H9 (cell line): ENCODE measurements at regions not wholly inside any gene's neighbourhood (a gene's known extent, or its start where the extent isn't known, plus 50 kb on each side); places are given as distances from the start of the nearest gene placed in this dataset.

Experiments used
- DNase-seq: peaks from one replicate; pipeline ENCODE4 v3.0.0-alpha.2; 2017
- H2AFZ ChIP-seq: one replicate; pipeline ENCODE4 v1.6.1; 2013; ENCODE audit warnings: mild to moderate bottlenecking, low read length, control low read depth, moderate library complexity
- H2AK5ac ChIP-seq: 2 replicates; pipeline ENCODE4 v1.6.1; 2013; ENCODE audit warnings: low read length, control low read depth, mixed read lengths; ENCODE audit not compliant: insufficient read length
- H2BK120ac ChIP-seq: one replicate; pipeline ENCODE4 v1.6.1; 2013; ENCODE audit warnings: low read depth, mild to moderate bottlenecking, low read length, control low read depth, inconsistent platforms; ENCODE audit not compliant: poor library complexity, severe bottlenecking
- H2BK12ac ChIP-seq: 2 replicates; pipeline ENCODE4 v1.6.1; 2013; ENCODE audit warnings: low read length, control low read depth, mixed read lengths, low read depth; ENCODE audit not compliant: insufficient read length
- H2BK15ac ChIP-seq: 2 replicates; pipeline ENCODE4 v1.6.1; 2013; ENCODE audit warnings: low read depth, low read length, control low read depth
- H2BK20ac ChIP-seq: one replicate; pipeline ENCODE4 v1.6.1; 2013; ENCODE audit warnings: low read depth, mild to moderate bottlenecking, low read length, control low read depth, inconsistent platforms; ENCODE audit not compliant: poor library complexity, severe bottlenecking
- H2BK5ac ChIP-seq: 2 replicates; pipeline ENCODE4 v1.6.1; 2013; ENCODE audit warnings: low read length, control low read depth, mixed read lengths; ENCODE audit not compliant: insufficient read length
- H3K14ac ChIP-seq: 2 replicates; pipeline ENCODE4 v1.6.1; 2013; ENCODE audit warnings: low read length, control low read depth; ENCODE audit not compliant: insufficient read depth
- H3K18ac ChIP-seq: 2 replicates; pipeline ENCODE4 v1.6.1; 2013; ENCODE audit warnings: low read depth, mild to moderate bottlenecking, mixed read lengths, low read length, control low read depth; ENCODE audit not compliant: insufficient read length
- H3K23ac ChIP-seq: 2 replicates; pipeline ENCODE4 v1.6.1; 2013; ENCODE audit warnings: low read length, control low read depth, mixed read lengths, low read depth; ENCODE audit not compliant: insufficient read length
- H3K23me2 ChIP-seq: 2 replicates; pipeline ENCODE4 v1.6.1; 2013; ENCODE audit warnings: low read depth, mild to moderate bottlenecking, mixed read lengths, low read length, control low read depth; ENCODE audit not compliant: insufficient read length, poor library complexity, severe bottlenecking
- H3K27ac ChIP-seq: 2 replicates; pipeline ENCODE4 v1.5.1; 2013; ENCODE audit warnings: low read length, control low read depth, mixed read lengths, low read depth; ENCODE audit not compliant: insufficient read length
- H3K27me3 ChIP-seq: 2 replicates; pipeline ENCODE4 v1.6.1; 2013; ENCODE audit warnings: low read length, control low read depth, inconsistent platforms; ENCODE audit not compliant: insufficient read depth
- H3K4ac ChIP-seq: 2 replicates; pipeline ENCODE4 v1.6.1; 2013; ENCODE audit warnings: low read depth, mild to moderate bottlenecking, control low read depth, inconsistent platforms, low read length, moderate library complexity
- H3K4me1 ChIP-seq: 2 replicates; pipeline ENCODE4 v1.6.1; 2013; ENCODE audit warnings: low read length, control low read depth, inconsistent platforms; ENCODE audit not compliant: insufficient read depth
- H3K4me2 ChIP-seq: 2 replicates; pipeline ENCODE4 v1.6.1; 2013; ENCODE audit warnings: low read length, control low read depth, mixed read lengths; ENCODE audit not compliant: insufficient read length, insufficient read depth
- H3K56ac ChIP-seq: 2 replicates; pipeline ENCODE4 v1.6.1; 2013; ENCODE audit warnings: low read depth, mild to moderate bottlenecking, mixed read lengths, low read length, control low read depth; ENCODE audit not compliant: insufficient read length
- H3K79me1 ChIP-seq: 2 replicates; pipeline ENCODE4 v1.6.1; 2013; ENCODE audit warnings: low read depth, mild to moderate bottlenecking, moderate library complexity, low read length, control low read depth, inconsistent platforms; ENCODE audit not compliant: insufficient read depth, poor library complexity, severe bottlenecking
- H3K79me2 ChIP-seq: 2 replicates; pipeline ENCODE4 v1.6.1; 2013; ENCODE audit warnings: low read length, control low read depth, inconsistent platforms; ENCODE audit not compliant: insufficient read depth
- H3K9ac ChIP-seq: 2 replicates; pipeline ENCODE4 v1.6.1; 2013; ENCODE audit warnings: low read length, control low read depth, mixed read lengths; ENCODE audit not compliant: insufficient read length; ENCODE audit errors: extremely low read depth
- H3K9me3 ChIP-seq: one replicate; pipeline ENCODE4 v1.6.1; 2013; ENCODE audit warnings: low read depth, low read length, inconsistent platforms; ENCODE audit not compliant: control insufficient read depth
- H3T11ph ChIP-seq: one replicate; pipeline ENCODE4 v1.6.1; 2013; ENCODE audit warnings: mild to moderate bottlenecking, low read length, control low read depth, inconsistent platforms
- H4K20me1 ChIP-seq: one replicate; pipeline ENCODE4 v1.6.1; 2013; ENCODE audit not compliant: control insufficient read depth, insufficient read length, insufficient read depth
- H4K5ac ChIP-seq: 2 replicates; pipeline ENCODE4 v1.6.1; 2013; ENCODE audit warnings: low read depth, mild to moderate bottlenecking, mixed read lengths, low read length, control low read depth; ENCODE audit not compliant: insufficient read length
- H4K8ac ChIP-seq: replicated peaks from 2 replicates; pipeline ENCODE4 v1.6.1; 2013; ENCODE audit warnings: low read length, control low read depth, mixed read lengths, low read depth; ENCODE audit not compliant: insufficient read length
- H4K91ac ChIP-seq: 2 replicates; pipeline ENCODE4 v1.6.1; 2013; ENCODE audit warnings: low read depth, mild to moderate bottlenecking, moderate library complexity, mixed read lengths, low read length, control low read depth; ENCODE audit not compliant: insufficient read length
- H3K27ac Mint-ChIP-seq, 3 experiments: 2 replicates in 2 of 3; 3 replicates in 1 of 3; pipeline ENCODE4 v1.8.0; 2020 to 2021; ENCODE audit warnings: mixed read lengths in 3 of 3, mild to moderate bottlenecking in 1 of 3, moderate library complexity in 1 of 3
- H3K27me3 Mint-ChIP-seq: 2 replicates; pipeline ENCODE4 v1.8.0; 2021; ENCODE audit warnings: low read depth, mild to moderate bottlenecking, moderate library complexity, mixed read lengths
- H3K36me3 Mint-ChIP-seq, 3 experiments: 2 replicates in 2 of 3; 3 replicates in 1 of 3; pipeline ENCODE4 v1.8.0; 2020 to 2021; ENCODE audit warnings: low read depth in 3 of 3, mixed read lengths in 3 of 3; ENCODE audit not compliant: insufficient read depth in 1 of 3
- H3K4me1 Mint-ChIP-seq, 2 experiments: 2 replicates each; pipeline ENCODE4 v1.8.0; 2020; ENCODE audit warnings: mixed read lengths in 2 of 2
- H3K4me3 Mint-ChIP-seq, 2 experiments: 2 replicates in 1 of 2; 3 replicates in 1 of 2; pipeline ENCODE4 v1.8.0; 2020 to 2021; ENCODE audit warnings: mild to moderate bottlenecking in 2 of 2, mixed read lengths in 2 of 2, moderate library complexity in 1 of 2
- H3K9me3 Mint-ChIP-seq, 2 experiments: 2 replicates in 1 of 2; 3 replicates in 1 of 2; pipeline ENCODE4 v1.8.0; 2020; ENCODE audit warnings: mild to moderate bottlenecking in 2 of 2, mixed read lengths in 2 of 2, moderate library complexity in 1 of 2
- WGBS: extraction: QIAGEN DNeasy Blood & Tissue Kit; methylation state at CpG from one replicate; pipeline ENCODE4 v1.1.7; 2013; ENCODE audit warnings: missing lambda C conversion rate, low lambda C conversion rate, mixed read lengths; ENCODE audit not compliant: insufficient read length; ENCODE audit errors: extremely low coverage; 5-methylcytosine and 5-hydroxymethylcytosine counted together
- TF ChIP-seq, protein P1 (sequence below): fragments of 200-600 bp; sonication (generic); conservative IDR thresholded peaks from 3 replicates; pipeline ENCODE4 v1.8.0; 2021; ENCODE audit warnings: antibody characterized with exemption, mild to moderate bottlenecking

DNA sequence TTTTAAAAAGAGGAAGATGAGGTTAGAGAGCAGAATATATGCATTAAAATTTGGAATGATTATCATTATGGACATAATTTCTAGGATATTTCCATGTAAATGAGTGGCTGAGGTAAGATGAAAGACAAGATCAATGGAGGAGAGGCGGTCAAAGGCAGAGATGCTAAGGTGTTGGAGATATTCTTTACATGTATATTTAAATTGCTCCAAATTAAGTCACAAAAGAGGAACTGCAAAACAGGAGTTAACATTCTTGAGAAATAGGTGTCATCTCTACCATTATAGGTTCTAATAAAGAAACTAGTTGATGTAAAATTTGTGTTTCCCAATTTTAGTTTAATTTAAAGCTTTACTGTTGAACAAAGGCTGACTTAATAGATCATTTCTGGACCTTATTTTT lies 268.5 kb upstream of the PPFIA2 start:
- Histone ChIP-seq H3K79me2 (no peaks in the 10 kb centered on the region), H2AK5ac (no peak overlapping the region), H3K4ac (no peak overlapping the region), H3K23me2 (no peaks in the 10 kb centered on the region), H3K27ac (no peak overlapping the region), H3K9me3 (no peaks in the 10 kb centered on the region), H3K79me1 (no peaks in the 10 kb centered on the region), H2BK12ac (no peak overlapping the region), H3K23ac (no peak overlapping the region), H3T11ph (no peak overlapping the region), H2BK5ac (no peak overlapping the region), H2BK20ac (no peak overlapping the region), H2BK120ac (no peak overlapping the region), H4K91ac (no peak overlapping the region), H3K4me1 (no peaks in the 10 kb centered on the region), H3K18ac (no peak overlapping the region), H3K4me2 (no peak overlapping the region), H3K14ac (no peak overlapping the region), H4K8ac (no peak overlapping the region), H3K27me3 (no peaks in the 10 kb centered on the region), H3K9ac (no peak overlapping the region), H3K56ac (no peak overlapping the region), H2BK15ac (no peak overlapping the region), H4K20me1 (no peaks in the 10 kb centered on the region), H2AFZ (no peak overlapping the region), H4K5ac (no peak overlapping the region)
- Mint-ChIP-seq H3K27me3 (no peaks in the 10 kb centered on the region), H3K36me3 (no peaks in the 10 kb centered on the region), H3K27ac (no peak overlapping the region), H3K9me3 (no peaks in the 10 kb centered on the region), H3K4me3 (no peak overlapping the region), H3K4me1 (no peaks in the 10 kb centered on the region)
- no peak for DNase-seq
- TF ChIP-seq, protein P1, sequence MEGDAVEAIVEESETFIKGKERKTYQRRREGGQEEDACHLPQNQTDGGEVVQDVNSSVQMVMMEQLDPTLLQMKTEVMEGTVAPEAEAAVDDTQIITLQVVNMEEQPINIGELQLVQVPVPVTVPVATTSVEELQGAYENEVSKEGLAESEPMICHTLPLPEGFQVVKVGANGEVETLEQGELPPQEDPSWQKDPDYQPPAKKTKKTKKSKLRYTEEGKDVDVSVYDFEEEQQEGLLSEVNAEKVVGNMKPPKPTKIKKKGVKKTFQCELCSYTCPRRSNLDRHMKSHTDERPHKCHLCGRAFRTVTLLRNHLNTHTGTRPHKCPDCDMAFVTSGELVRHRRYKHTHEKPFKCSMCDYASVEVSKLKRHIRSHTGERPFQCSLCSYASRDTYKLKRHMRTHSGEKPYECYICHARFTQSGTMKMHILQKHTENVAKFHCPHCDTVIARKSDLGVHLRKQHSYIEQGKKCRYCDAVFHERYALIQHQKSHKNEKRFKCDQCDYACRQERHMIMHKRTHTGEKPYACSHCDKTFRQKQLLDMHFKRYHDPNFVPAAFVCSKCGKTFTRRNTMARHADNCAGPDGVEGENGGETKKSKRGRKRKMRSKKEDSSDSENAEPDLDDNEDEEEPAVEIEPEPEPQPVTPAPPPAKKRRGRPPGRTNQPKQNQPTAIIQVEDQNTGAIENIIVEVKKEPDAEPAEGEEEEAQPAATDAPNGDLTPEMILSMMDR: no peak
- no CpG with 5 or more reads among the region's 1 CpG for WGBS
